ENCODE measurements at regions not wholly inside any gene's neighbourhood (a gene's known extent, or its start where the extent isn't known, plus 50 kb on each side); places are given as distances from the start of the nearest gene placed in this dataset.

- no peaks in the 10 kb centered on the region for H3K27me3 Mint-ChIP-seq (ENCODE audit: insufficient read depth)
- H3K4me3 Mint-ChIP-seq, result no peak overlapping the region
- H3K4me1 Mint-ChIP-seq, result no peaks in the 10 kb centered on the region
- no peak overlapping the region for H3K27ac ChIP-seq (ENCODE audit: low read depth, low read length)
- H3K9ac ChIP-seq (ENCODE audit: extremely low read depth, low read length, poor library complexity, severe bottlenecking), result no peak overlapping the region
- no peaks in the 10 kb centered on the region for H3K9me3 ChIP-seq (ENCODE audit: control insufficient read depth, low read length)
- no peaks in the 10 kb centered on the region for H3K36me3 Mint-ChIP-seq (ENCODE audit: low read depth)
- peaks cover 1% of the 10 kb centered on the region for H3K27me3 ChIP-seq (ENCODE audit: control insufficient read depth, insufficient read depth, low read length, poor library complexity, severe bottlenecking)
- TF ChIP-seq, protein P1, sequence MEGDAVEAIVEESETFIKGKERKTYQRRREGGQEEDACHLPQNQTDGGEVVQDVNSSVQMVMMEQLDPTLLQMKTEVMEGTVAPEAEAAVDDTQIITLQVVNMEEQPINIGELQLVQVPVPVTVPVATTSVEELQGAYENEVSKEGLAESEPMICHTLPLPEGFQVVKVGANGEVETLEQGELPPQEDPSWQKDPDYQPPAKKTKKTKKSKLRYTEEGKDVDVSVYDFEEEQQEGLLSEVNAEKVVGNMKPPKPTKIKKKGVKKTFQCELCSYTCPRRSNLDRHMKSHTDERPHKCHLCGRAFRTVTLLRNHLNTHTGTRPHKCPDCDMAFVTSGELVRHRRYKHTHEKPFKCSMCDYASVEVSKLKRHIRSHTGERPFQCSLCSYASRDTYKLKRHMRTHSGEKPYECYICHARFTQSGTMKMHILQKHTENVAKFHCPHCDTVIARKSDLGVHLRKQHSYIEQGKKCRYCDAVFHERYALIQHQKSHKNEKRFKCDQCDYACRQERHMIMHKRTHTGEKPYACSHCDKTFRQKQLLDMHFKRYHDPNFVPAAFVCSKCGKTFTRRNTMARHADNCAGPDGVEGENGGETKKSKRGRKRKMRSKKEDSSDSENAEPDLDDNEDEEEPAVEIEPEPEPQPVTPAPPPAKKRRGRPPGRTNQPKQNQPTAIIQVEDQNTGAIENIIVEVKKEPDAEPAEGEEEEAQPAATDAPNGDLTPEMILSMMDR (conservative IDR thresholded peaks at IDR 0.05), result no peak
- WGBS, 2 experiments (ENCODE audit: insufficient coverage in 1 of 2, insufficient read length in 1 of 2), result 94 to 97% methylated on average over 3 of the region's 3 CpGs
- DNase-seq, result no peak
- no peaks in the 10 kb centered on the region for H3K9me3 Mint-ChIP-seq
- no peaks in the 10 kb centered on the region for H3K4me1 ChIP-seq (ENCODE audit: control insufficient read depth, insufficient read depth, low read length)
- no peaks in the 10 kb centered on the region for H3K36me3 ChIP-seq (ENCODE audit: control insufficient read depth, insufficient read depth, low read length)
- no peak overlapping the region for H3K27ac Mint-ChIP-seq
- no peak overlapping the region for H3K4me3 ChIP-seq (ENCODE audit: low read length)
These were observed 586.3 kb downstream of the PLCL1 start for GRCh38 chr2:198390670-198391069.

DNA sequence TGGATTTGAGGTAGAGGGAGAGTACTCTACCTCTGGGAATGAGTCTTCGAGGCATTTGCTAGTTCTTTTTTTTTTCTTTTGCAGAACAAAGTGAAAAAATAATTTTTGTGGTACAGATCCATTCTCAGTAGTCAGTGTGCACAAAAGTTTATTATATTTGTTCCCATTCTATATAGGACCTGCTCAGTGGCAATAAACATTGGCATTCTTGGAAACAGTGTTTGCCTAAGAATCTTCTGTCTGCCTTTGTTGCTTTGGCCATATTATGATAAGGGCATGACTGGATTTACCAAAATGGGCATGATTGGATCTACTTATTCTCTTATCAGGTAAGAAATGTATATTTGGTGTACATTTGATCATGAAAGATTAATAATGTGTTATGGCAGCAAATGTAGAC is 583.3 kb downstream of the PLCL1 start:
- no peak overlapping the region for H3K27ac ChIP-seq (ENCODE audit: low read depth, low read length)
- H3K27ac Mint-ChIP-seq, result no peak overlapping the region
- H3K27me3 ChIP-seq (ENCODE audit: control insufficient read depth, insufficient read depth, low read length, poor library complexity, severe bottlenecking), result no peaks in the 10 kb centered on the region
- H3K4me1 ChIP-seq (ENCODE audit: control insufficient read depth, insufficient read depth, low read length), result no peaks in the 10 kb centered on the region
- H3K36me3 Mint-ChIP-seq (ENCODE audit: low read depth), result no peaks in the 10 kb centered on the region
- no peak overlapping the region for H3K9ac ChIP-seq (ENCODE audit: extremely low read depth, low read length, poor library complexity, severe bottlenecking)
- H3K4me3 ChIP-seq (ENCODE audit: low read length), result no peak overlapping the region
- H3K9me3 ChIP-seq (ENCODE audit: control insufficient read depth, low read length), result no peaks in the 10 kb centered on the region
- DNase-seq, result no peak
- no peaks in the 10 kb centered on the region for H3K27me3 Mint-ChIP-seq (ENCODE audit: insufficient read depth)
- TF ChIP-seq, protein P1 (conservative IDR thresholded peaks at IDR 0.05), result no peak
- H3K4me1 Mint-ChIP-seq, result no peaks in the 10 kb centered on the region
- WGBS, 2 experiments (ENCODE audit: insufficient coverage in 1 of 2, insufficient read length in 1 of 2), result 0% methylated on average over 1 of the region's 1 CpG; no CpG with 5 or more reads in 1 of the 2 experiments
- H3K36me3 ChIP-seq (ENCODE audit: control insufficient read depth, insufficient read depth, low read length), result no peaks in the 10 kb centered on the region
- no peak overlapping the region for H3K4me3 Mint-ChIP-seq
- no peaks in the 10 kb centered on the region for H3K9me3 Mint-ChIP-seq

DNA sequence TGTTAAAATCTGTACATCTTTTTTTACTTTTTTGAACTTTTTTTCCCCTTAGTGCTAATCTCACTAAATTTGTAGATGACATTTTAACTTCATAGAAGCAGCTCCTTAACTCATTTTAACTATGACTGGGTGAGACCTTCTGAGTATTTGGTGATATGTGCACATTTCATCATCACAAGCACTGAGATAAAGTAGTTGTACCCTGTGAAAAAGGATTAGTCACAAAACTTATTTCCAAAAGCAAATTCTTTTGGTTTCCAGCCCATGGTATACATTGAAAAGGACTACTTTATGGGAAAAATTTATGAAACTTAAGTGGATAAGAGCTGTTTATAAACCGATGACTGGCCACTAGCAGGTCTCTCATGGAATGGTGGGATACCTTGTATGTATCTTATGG is 581.5 kb downstream of the PLCL1 start:
- H3K9me3 Mint-ChIP-seq, result no peaks in the 10 kb centered on the region
- Histone ChIP-seq H3K4me1 (ENCODE audit: control insufficient read depth, insufficient read depth, low read length) (no peaks in the 10 kb centered on the region), H3K4me3 (ENCODE audit: low read length) (no peak overlapping the region), H3K9me3 (ENCODE audit: control insufficient read depth, low read length) (no peaks in the 10 kb centered on the region), H3K36me3 (ENCODE audit: control insufficient read depth, insufficient read depth, low read length) (no peaks in the 10 kb centered on the region), H3K27me3 (ENCODE audit: control insufficient read depth, insufficient read depth, low read length, poor library complexity, severe bottlenecking) (peaks cover 3% of the 10 kb centered on the region), H3K9ac (ENCODE audit: extremely low read depth, low read length, poor library complexity, severe bottlenecking) (no peak overlapping the region), H3K27ac (ENCODE audit: low read depth, low read length) (no peak overlapping the region)
- no peak overlapping the region for H3K4me3 Mint-ChIP-seq
- H3K27me3 Mint-ChIP-seq (ENCODE audit: insufficient read depth), result no peaks in the 10 kb centered on the region
- H3K27ac Mint-ChIP-seq, result no peak overlapping the region
- H3K36me3 Mint-ChIP-seq (ENCODE audit: low read depth), result no peaks in the 10 kb centered on the region
- 81% methylated on average over 1 of the region's 1 CpG; no CpG with 5 or more reads in 1 of the 2 experiments for WGBS, 2 experiments (ENCODE audit: insufficient coverage in 1 of 2, insufficient read length in 1 of 2)
- TF ChIP-seq, protein P1 (conservative IDR thresholded peaks at IDR 0.05), result no peak
- no peak for DNase-seq
- no peaks in the 10 kb centered on the region for H3K4me1 Mint-ChIP-seq

All from endodermal cell (in vitro differentiated cells).